Trophoblast cell (in vitro differentiated cells and primary cell): ENCODE measurements at regions not wholly inside any gene's neighbourhood (a gene's known extent, or its start where the extent isn't known, plus 50 kb on each side); places are given as distances from the start of the nearest gene placed in this dataset.

Experiments
- DNase-seq, 2 donors: peaks; one replicate each; pipeline ENCODE4 v3.0.0-alpha.2; 2016
- H2AFZ ChIP-seq: 2 replicates; pipeline ENCODE4 v1.6.1; 2013; ENCODE audit warnings: low read length, moderate library complexity, mild to moderate bottlenecking; ENCODE audit not compliant: insufficient read depth, poor library complexity
- H2AK5ac ChIP-seq: 2 replicates; pipeline ENCODE4 v1.6.1; 2013; ENCODE audit warnings: mild to moderate bottlenecking, low read length
- H2BK120ac ChIP-seq: 2 replicates; pipeline ENCODE4 v1.6.1; 2013; ENCODE audit warnings: low read length, mild to moderate bottlenecking, moderate library complexity; ENCODE audit not compliant: insufficient read depth, poor library complexity
- H2BK12ac ChIP-seq: 2 replicates; pipeline ENCODE4 v1.6.1; 2013; ENCODE audit warnings: mild to moderate bottlenecking, low read length, moderate library complexity
- H2BK5ac ChIP-seq: 2 replicates; pipeline ENCODE4 v1.6.1; 2013; ENCODE audit warnings: low read length, low read depth, moderate library complexity, mild to moderate bottlenecking; ENCODE audit not compliant: poor library complexity
- H3K14ac ChIP-seq: 2 replicates; pipeline ENCODE4 v1.6.1; 2013; ENCODE audit warnings: mild to moderate bottlenecking, low read length
- H3K18ac ChIP-seq: 2 replicates; pipeline ENCODE4 v1.6.1; 2013; ENCODE audit warnings: mild to moderate bottlenecking, low read length
- H3K23ac ChIP-seq: 2 replicates; pipeline ENCODE4 v1.6.1; 2013; ENCODE audit warnings: low read length
- H3K27ac ChIP-seq: 2 replicates; pipeline ENCODE4 v1.5.1; 2013; ENCODE audit warnings: low read depth, mild to moderate bottlenecking, inconsistent platforms, low read length, moderate library complexity
- H3K27me3 ChIP-seq: 2 replicates; pipeline ENCODE4 v1.6.1; 2013; ENCODE audit warnings: inconsistent platforms, mild to moderate bottlenecking, low read length, moderate library complexity; ENCODE audit not compliant: insufficient read depth
- H3K36me3 ChIP-seq, 2 experiments: 1 replicate in 1 of 2; 2 replicates in 1 of 2; pipeline ENCODE4 v1.6.1; 2013; ENCODE audit warnings: low read length in 2 of 2, mild to moderate bottlenecking in 2 of 2, moderate library complexity in 1 of 2; ENCODE audit not compliant: insufficient read depth in 2 of 2, control insufficient read depth in 1 of 2
- H3K4ac ChIP-seq: 2 replicates; pipeline ENCODE4 v1.6.1; 2013; ENCODE audit warnings: low read depth, mild to moderate bottlenecking, low read length, moderate library complexity
- H3K4me1 ChIP-seq, 2 experiments: 1 replicate in 1 of 2; 2 replicates in 1 of 2; pipeline ENCODE4 v1.6.1; 2013; ENCODE audit warnings: low read length in 2 of 2, mild to moderate bottlenecking in 2 of 2, moderate library complexity in 1 of 2; ENCODE audit not compliant: insufficient read depth in 2 of 2, control insufficient read depth in 1 of 2
- H3K4me2 ChIP-seq: 2 replicates; pipeline ENCODE4 v1.6.1; 2013; ENCODE audit warnings: inconsistent platforms, mild to moderate bottlenecking, low read length, moderate library complexity
- H3K4me3 ChIP-seq: 2 replicates; pipeline ENCODE4 v1.5.1; 2013; ENCODE audit warnings: mild to moderate bottlenecking, low read depth, low read length, inconsistent platforms
- H3K79me1 ChIP-seq: one replicate; pipeline ENCODE4 v1.6.1; 2013; ENCODE audit warnings: low read length
- H3K79me2 ChIP-seq: 2 replicates; pipeline ENCODE4 v1.6.1; 2013; ENCODE audit warnings: low read length, mild to moderate bottlenecking; ENCODE audit not compliant: control insufficient read depth, insufficient read depth, poor library complexity
- H3K9ac ChIP-seq: 2 replicates; pipeline ENCODE4 v1.6.1; 2013; ENCODE audit warnings: mild to moderate bottlenecking, low read length
- H3K9me3 ChIP-seq: 2 replicates; pipeline ENCODE4 v1.6.1; 2013; ENCODE audit warnings: low read depth, mild to moderate bottlenecking, control low read depth, inconsistent platforms, low read length; ENCODE audit not compliant: insufficient read depth
- H4K12ac ChIP-seq: 2 replicates; pipeline ENCODE4 v1.6.1; 2013; ENCODE audit warnings: low read depth, mild to moderate bottlenecking, low read length, moderate library complexity
- H4K8ac ChIP-seq: 2 replicates; pipeline ENCODE4 v1.6.1; 2013; ENCODE audit warnings: low read depth, mild to moderate bottlenecking, low read length, moderate library complexity
- H4K91ac ChIP-seq: one replicate; pipeline ENCODE4 v1.6.1; 2013; ENCODE audit warnings: low read depth, mild to moderate bottlenecking, low read length, moderate library complexity
- WGBS: extraction: QIAGEN DNeasy Blood & Tissue Kit; methylation state at CpG from one replicate; pipeline ENCODE4 v1.1.7; 2013; ENCODE audit warnings: missing lambda C conversion rate; ENCODE audit not compliant: insufficient read length, insufficient coverage; ENCODE audit errors: extremely low coverage; 5-methylcytosine and 5-hydroxymethylcytosine counted together

DNA sequence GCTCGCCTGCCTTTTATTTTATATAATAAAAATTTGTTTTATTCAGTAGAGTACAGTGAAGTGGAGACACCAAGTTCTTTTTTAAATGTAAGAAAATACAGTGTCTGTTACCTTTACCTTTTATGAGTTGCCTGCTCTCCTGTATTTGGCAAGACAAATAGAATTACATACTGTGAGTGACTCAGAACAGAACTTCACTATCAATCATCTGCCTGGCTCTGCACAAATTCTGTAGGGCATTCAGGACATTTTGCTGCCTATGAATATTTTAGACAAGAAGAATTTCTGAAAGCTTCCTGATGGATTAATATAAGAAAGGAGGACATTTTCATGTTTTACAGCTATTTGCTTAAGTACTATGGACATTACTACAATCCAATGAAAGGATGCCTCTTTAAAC is 135.4 kb upstream of the PHF14 start:
- Histone ChIP-seq H2BK12ac (no peak overlapping the region), H3K4me2 (no peak overlapping the region)
- DNase-seq, result no peak

GRCh38 chr7:10845225-10845624 is 128.4 kb upstream of the PHF14 start:
- Histone ChIP-seq H3K14ac (no peak overlapping the region), H3K18ac (no peak overlapping the region), H3K4me1 (no peaks in the 10 kb centered on the region), H3K4ac (no peak overlapping the region), H4K12ac (no peak overlapping the region), H3K27me3 (no peaks in the 10 kb centered on the region), H2AK5ac (no peak overlapping the region), H2BK5ac (no peak overlapping the region), H2BK120ac (no peak overlapping the region), H3K9me3 (no peaks in the 10 kb centered on the region), H3K27ac (no peak overlapping the region), H3K36me3 (no peaks in the 10 kb centered on the region), H3K4me3 (no peak overlapping the region), H2AFZ (no peak overlapping the region), H3K4me2 (no peak overlapping the region), H3K9ac (no peak overlapping the region), H3K23ac (no peak overlapping the region), H4K8ac (no peak overlapping the region), H3K79me2 (no peaks in the 10 kb centered on the region), H3K79me1 (no peaks in the 10 kb centered on the region), H2BK12ac (no peak overlapping the region), H4K91ac (no peak overlapping the region)
- no CpG with 5 or more reads among the region's 2 CpGs for WGBS
- no peak for DNase-seq

More for the DNA sequence above, 135.4 kb upstream of the PHF14 start:
- WGBS, result no CpG with 5 or more reads among the region's 1 CpG
- Histone ChIP-seq H3K9ac (no peak overlapping the region), H3K79me2 (no peaks in the 10 kb centered on the region), H3K79me1 (no peaks in the 10 kb centered on the region), H3K23ac (no peak overlapping the region), H3K4ac (no peak overlapping the region), H3K27ac (no peak overlapping the region), H4K12ac (no peak overlapping the region), H2BK120ac (no peak overlapping the region), H3K9me3 (no peaks in the 10 kb centered on the region), H3K18ac (no peak overlapping the region), H3K4me3 (no peak overlapping the region), H3K36me3 (no peaks in the 10 kb centered on the region), H2AK5ac (no peak overlapping the region), H4K8ac (no peak overlapping the region), H2BK5ac (no peak overlapping the region), H3K27me3 (no peaks in the 10 kb centered on the region), H4K91ac (no peak overlapping the region), H3K14ac (no peak overlapping the region), H3K4me1 (no peaks in the 10 kb centered on the region), H2AFZ (no peak overlapping the region)

- H3K79me2 ChIP-seq, result no peaks in the 10 kb centered on the region
- H2AFZ ChIP-seq, result no peak overlapping the region
- H2AK5ac ChIP-seq, result no peak overlapping the region
- no peak overlapping the region for H3K14ac ChIP-seq
- H3K9me3 ChIP-seq, result peaks cover 1% of the 10 kb centered on the region
- no peak overlapping the region for H3K23ac ChIP-seq
- H3K36me3 ChIP-seq, result no peaks in the 10 kb centered on the region
- no peak overlapping the region for H3K4me2 ChIP-seq
- H4K91ac ChIP-seq, result no peak overlapping the region
- no peak for DNase-seq
- H2BK120ac ChIP-seq, result no peak overlapping the region
- H3K9ac ChIP-seq, result no peak overlapping the region
- no peak overlapping the region for H3K4me3 ChIP-seq
- no peak overlapping the region for H3K27ac ChIP-seq
- H4K8ac ChIP-seq, result no peak overlapping the region
- H3K18ac ChIP-seq, result no peak overlapping the region
- H2BK12ac ChIP-seq, result no peak overlapping the region
- WGBS, result no CpG with 5 or more reads among the region's 16 CpGs
- no peak overlapping the region for H4K12ac ChIP-seq
- no peaks in the 10 kb centered on the region for H3K27me3 ChIP-seq
- no peak overlapping the region for H2BK5ac ChIP-seq
- H3K4ac ChIP-seq, result no peak overlapping the region
- H3K4me1 ChIP-seq, result no peaks in the 10 kb centered on the region
- no peaks in the 10 kb centered on the region for H3K79me1 ChIP-seq
Measured at GRCh38 chr7:10855583-10855982, 118.1 kb upstream of the PHF14 start.

DNA sequence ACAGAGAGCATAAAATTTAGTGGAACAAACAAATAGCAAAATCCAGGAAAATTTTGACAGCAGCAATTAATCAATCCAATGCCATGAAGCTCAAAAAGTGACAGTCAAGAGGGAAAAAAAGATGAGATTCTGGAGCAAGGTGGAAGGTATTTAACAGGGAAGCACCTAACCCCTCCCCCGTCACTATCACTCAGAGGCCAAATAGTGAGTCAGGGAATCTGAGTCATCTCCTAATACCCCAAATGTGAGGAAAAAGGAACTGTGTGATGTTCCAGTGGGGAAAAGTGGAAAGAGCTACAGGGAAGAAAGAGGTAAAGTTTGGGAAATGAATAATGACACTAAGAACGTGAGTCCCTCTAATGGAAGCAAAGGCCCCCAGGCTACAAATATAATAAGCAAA is 113.2 kb upstream of the PHF14 start:
- H4K8ac ChIP-seq, result no peak overlapping the region
- no peak overlapping the region for H3K4ac ChIP-seq
- H3K79me1 ChIP-seq, result no peaks in the 10 kb centered on the region
- H4K12ac ChIP-seq, result no peak overlapping the region
- no peaks in the 10 kb centered on the region for H3K4me1 ChIP-seq
- no peak overlapping the region for H3K9ac ChIP-seq
- no peak overlapping the region for H2BK120ac ChIP-seq
- no peak for DNase-seq
- no peak overlapping the region for H2AFZ ChIP-seq
- no peaks in the 10 kb centered on the region for H3K27me3 ChIP-seq
- WGBS, result no CpG with 5 or more reads among the region's 2 CpGs
- no peaks in the 10 kb centered on the region for H3K79me2 ChIP-seq
- no peak overlapping the region for H3K4me2 ChIP-seq
- H3K9me3 ChIP-seq, result peaks cover under 1% of the 10 kb centered on the region
- H2BK5ac ChIP-seq, result no peak overlapping the region
- H3K36me3 ChIP-seq, result no peaks in the 10 kb centered on the region
- H3K14ac ChIP-seq, result no peak overlapping the region
- no peak overlapping the region for H3K18ac ChIP-seq
- H3K23ac ChIP-seq, result no peak overlapping the region
- H2AK5ac ChIP-seq, result no peak overlapping the region
- no peak overlapping the region for H2BK12ac ChIP-seq
- H3K27ac ChIP-seq, result no peak overlapping the region
- H4K91ac ChIP-seq, result no peak overlapping the region
- H3K4me3 ChIP-seq, result no peak overlapping the region
